Small intestine (tissue), 7 donors: ENCODE measurements at regions not wholly inside any gene's neighbourhood (a gene's known extent, or its start where the extent isn't known, plus 50 kb on each side); places are given as distances from the start of the nearest gene placed in this dataset.

Source experiments
- DNase-seq, 2 donors: peaks; one replicate each; pipeline versions ENCODE4 v3.0.0 to v3.0.0-alpha.2; 2013
- FAIRE-seq: peaks from 2 replicates; lab custom pipeline; 2012; peaks lifted over from hg19 to GRCh38; lab: Jason Lieb, UNC
- H3K27ac ChIP-seq, 3 donors: one replicate each; pipeline ENCODE4 v1.5.1; 2013; ENCODE audit warnings: low read length in 2 of 3, mild to moderate bottlenecking in 2 of 3, control low read depth in 1 of 3, inconsistent platforms in 1 of 3, low read depth in 1 of 3, moderate library complexity in 1 of 3
- H3K27me3 ChIP-seq, 3 donors: one replicate each; pipeline ENCODE4 v1.6.1; 2013; ENCODE audit warnings: low read length in 3 of 3, inconsistent platforms in 1 of 3; ENCODE audit not compliant: control insufficient read depth in 3 of 3, insufficient read depth in 3 of 3
- H3K36me3 ChIP-seq, 3 donors: one replicate each; pipeline ENCODE4 v1.6.1; 2013; ENCODE audit warnings: low read length in 3 of 3, inconsistent platforms in 1 of 3, low read depth in 1 of 3, mild to moderate bottlenecking in 1 of 3, moderate library complexity in 1 of 3; ENCODE audit not compliant: control insufficient read depth in 3 of 3, insufficient read depth in 2 of 3
- H3K4me1 ChIP-seq, 3 donors: one replicate each; pipeline ENCODE4 v1.6.1; 2013; ENCODE audit warnings: low read length in 2 of 3, inconsistent platforms in 1 of 3, low read depth in 1 of 3, mild to moderate bottlenecking in 1 of 3, moderate library complexity in 1 of 3; ENCODE audit not compliant: control insufficient read depth in 3 of 3, insufficient read depth in 2 of 3
- H3K4me3 ChIP-seq, 3 donors: one replicate each; pipeline ENCODE4 v1.5.1; 2013; ENCODE audit warnings: low read length in 3 of 3, control low read depth in 1 of 3, inconsistent platforms in 1 of 3, low read depth in 1 of 3, mild to moderate bottlenecking in 1 of 3, moderate library complexity in 1 of 3
- H3K9me3 ChIP-seq, 2 donors: one replicate each; pipeline ENCODE4 v1.6.1; 2013; ENCODE audit warnings: low read depth in 1 of 2, low read length in 1 of 2; ENCODE audit not compliant: control insufficient read depth in 2 of 2, insufficient read depth in 1 of 2
- WGBS, 3 donors: extraction: QIAGEN DNeasy Blood & Tissue Kit; methylation state at CpG; one replicate each; pipeline ENCODE4 v1.1.7; 2013; 5-methylcytosine and 5-hydroxymethylcytosine counted together
- donor health status: healthy with polysubstance abuse.
- donor health status: control.
- donor health status: control.
- donor health status: Bipolar disorder and iron deficiency.
- donor health status: healthy.

- H3K4me1 ChIP-seq, result no peaks in the 10 kb centered on the region
- DNase-seq, result no peak
- H3K36me3 ChIP-seq, result no peaks in the 10 kb centered on the region
- no peak overlapping the region for H3K4me3 ChIP-seq
- H3K27me3 ChIP-seq, result no peaks in the 10 kb centered on the region
- H3K27ac ChIP-seq, result no peak overlapping the region
- WGBS, 3 donors, result 92 to 97% (median 92%) methylated on average over 3 of the region's 3 CpGs
- FAIRE-seq, result no peak
- H3K9me3 ChIP-seq, result no peaks in the 10 kb centered on the region
Measured at GRCh38 chr2:51534166-51534565, 502.2 kb upstream of the NRXN1 start.

- Histone ChIP-seq H3K27me3 (no peaks in the 10 kb centered on the region), H3K4me1 (no peaks in the 10 kb centered on the region), H3K9me3 (no peaks in the 10 kb centered on the region), H3K36me3 (no peaks in the 10 kb centered on the region), H3K27ac (no peak overlapping the region), H3K4me3 (no peak overlapping the region)
- DNase-seq, result no peak
- no peak for FAIRE-seq
- WGBS, 3 donors, result 81 to 94% (median 91%) methylated on average over 3 of the region's 3 CpGs
Measured at GRCh38 chr2:51528156-51528555, 496.2 kb upstream of the NRXN1 start.

GRCh38 chr2:51526766-51527165, 494.8 kb upstream of the NRXN1 start:
- no peaks in the 10 kb centered on the region for H3K4me1 ChIP-seq
- FAIRE-seq, result no peak

DNA sequence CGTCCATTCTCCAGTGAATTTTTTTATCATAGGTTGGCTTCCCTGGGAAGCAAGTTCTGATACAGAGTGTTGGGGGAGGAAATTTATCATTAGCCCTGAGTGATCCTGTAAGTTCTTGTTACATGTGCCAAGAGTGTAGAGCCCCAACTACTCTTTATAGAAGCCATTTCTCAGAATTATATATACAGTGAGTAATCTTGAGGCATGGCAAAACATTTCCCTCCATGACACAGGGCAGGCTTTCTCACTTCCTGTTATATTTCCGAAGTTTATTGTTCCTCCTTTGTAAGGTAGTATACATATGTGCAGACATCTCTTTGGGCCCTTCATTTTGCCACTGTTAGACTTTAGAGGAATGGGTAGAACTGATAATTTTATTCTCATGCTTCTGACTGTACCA, 484.7 kb upstream of the NRXN1 start:
- no peaks in the 10 kb centered on the region for H3K4me1 ChIP-seq
- 70% methylated on average over 2 of the region's 2 CpGs for whole genome bisulfite sequencing, 3 donors
- no peaks in the 10 kb centered on the region for H3K9me3 ChIP-seq
- DNase-seq (no peak), FAIRE-seq (no peak)
- no peak overlapping the region for H3K27ac ChIP-seq
- no peaks in the 10 kb centered on the region for H3K27me3 ChIP-seq
- H3K36me3 ChIP-seq, result no peaks in the 10 kb centered on the region
- no peak overlapping the region for H3K4me3 ChIP-seq

More at GRCh38 chr2:51526766-51527165, 494.8 kb upstream of the NRXN1 start:
- WGBS, 3 donors, result 58 to 82% (median 60%) methylated on average over 2 of the region's 2 CpGs
- Histone ChIP-seq H3K36me3 (no peaks in the 10 kb centered on the region), H3K27ac (no peak overlapping the region), H3K27me3 (no peaks in the 10 kb centered on the region), H3K9me3 (no peaks in the 10 kb centered on the region), H3K4me3 (no peak overlapping the region)
- DNase-seq, result no peak

GRCh38 chr2:51511002-51511401, 479.1 kb upstream of the NRXN1 start:
- Histone ChIP-seq H3K4me1 (no peaks in the 10 kb centered on the region), H3K4me3 (no peak overlapping the region), H3K27me3 (no peaks in the 10 kb centered on the region), H3K9me3 (no peaks in the 10 kb centered on the region), H3K27ac (no peak overlapping the region), H3K36me3 (no peaks in the 10 kb centered on the region)
- 61 to 84% (median 84%) methylated on average over 4 of the region's 4 CpGs for WGBS, 3 donors
- DNase-seq, result no peak
- FAIRE-seq, result no peak

DNA sequence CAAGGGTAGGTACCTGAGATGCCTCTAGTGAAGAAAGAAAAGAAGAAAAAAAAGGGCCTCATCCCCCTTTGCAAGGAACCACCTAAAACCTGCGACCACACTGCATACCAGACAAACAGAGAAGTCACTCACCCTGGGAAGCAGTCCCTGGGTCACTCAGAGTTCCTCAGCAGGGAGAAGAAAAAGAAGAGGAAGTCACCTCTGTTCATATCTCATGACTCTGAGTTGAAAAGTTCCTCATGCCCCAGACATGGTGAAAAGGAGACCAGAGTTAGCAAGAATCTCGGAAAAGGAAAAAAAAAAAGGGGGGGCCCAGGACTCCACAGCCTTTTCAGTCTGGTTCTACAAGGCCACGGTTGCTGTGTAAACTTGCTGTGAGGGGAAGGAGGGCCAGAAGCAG, 478.4 kb upstream of the NRXN1 start:
- Histone ChIP-seq H3K27ac (no peak overlapping the region), H3K27me3 (no peaks in the 10 kb centered on the region), H3K4me1 (no peaks in the 10 kb centered on the region), H3K4me3 (no peak overlapping the region), H3K9me3 (no peaks in the 10 kb centered on the region), H3K36me3 (no peaks in the 10 kb centered on the region)
- 52 to 66% (median 54%) methylated on average over 3 of the region's 3 CpGs for WGBS, 3 donors
- FAIRE-seq (no peak), DNase-seq (no peak)

DNA sequence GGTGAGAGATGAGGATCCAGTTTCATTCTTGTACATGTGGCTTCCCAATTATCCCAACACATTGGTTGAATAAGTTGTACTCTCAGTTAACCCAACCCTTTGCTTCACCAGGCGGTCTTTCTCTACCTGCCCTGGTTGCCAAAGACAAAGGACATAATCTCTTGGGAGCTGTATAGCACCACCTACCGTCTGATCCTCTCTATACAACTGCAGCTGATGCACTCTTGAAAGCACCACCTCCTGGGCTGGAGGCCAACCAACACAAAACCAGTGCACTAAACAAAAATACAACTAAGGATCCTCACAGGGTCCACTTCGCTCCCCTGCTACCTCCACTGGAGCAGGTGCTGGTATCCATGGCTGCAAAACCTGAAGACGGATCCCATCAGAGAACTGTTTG, 473.6 kb upstream of the NRXN1 start:
- Histone ChIP-seq H3K27ac (no peak overlapping the region), H3K27me3 (no peaks in the 10 kb centered on the region), H3K9me3 (peaks cover 0 to 6% of the 10 kb centered on the region in 2 donors), H3K4me1 (no peaks in the 10 kb centered on the region), H3K36me3 (no peaks in the 10 kb centered on the region), H3K4me3 (no peak overlapping the region)
- FAIRE-seq (no peak), DNase-seq (no peak)
- WGBS, 3 donors, result 73 to 83% (median 73%) methylated on average over 4 of the region's 4 CpGs

DNA sequence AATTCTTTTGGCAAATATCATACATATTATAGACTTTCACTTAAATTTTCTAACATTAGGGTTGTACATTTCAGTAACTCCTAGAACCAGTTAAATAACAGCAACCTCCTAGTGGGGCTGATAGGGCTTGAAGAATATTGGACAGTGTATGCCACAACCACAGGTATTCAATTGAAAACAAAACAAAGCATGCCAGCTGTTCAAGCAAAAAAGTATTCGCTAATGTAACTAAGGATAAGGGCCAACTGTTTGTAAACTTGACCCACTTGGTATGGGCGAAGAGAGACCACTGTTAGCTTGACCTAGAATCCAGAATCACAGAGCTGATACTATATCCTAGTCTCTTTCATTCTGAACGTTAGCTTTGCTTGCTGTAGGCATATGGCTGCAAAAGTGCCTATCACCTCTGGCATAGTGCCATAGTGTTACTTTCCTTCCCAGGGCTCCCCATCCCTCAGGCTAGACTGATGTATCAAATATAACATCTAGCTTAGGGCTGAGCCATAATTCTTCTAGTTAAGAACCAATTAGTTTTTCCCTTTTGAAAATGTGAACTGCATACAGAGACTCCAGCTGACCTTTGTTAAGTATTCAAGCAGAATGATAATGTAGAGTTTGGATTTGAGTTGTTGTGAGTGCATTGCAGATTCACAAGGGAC, 458.8 kb upstream of the NRXN1 start:
- Histone ChIP-seq H3K27ac (no peak overlapping the region), H3K36me3 (no peaks in the 10 kb centered on the region), H3K4me1 (no peaks in the 10 kb centered on the region), H3K4me3 (no peak overlapping the region), H3K9me3 (no peaks in the 10 kb centered on the region), H3K27me3 (no peaks in the 10 kb centered on the region)
- 55 to 71% (median 70%) methylated on average over 3 of the region's 3 CpGs for WGBS, 3 donors
- DNase-seq (no peak), FAIRE-seq (no peak)

GRCh38 chr2:51484605-51485004, 452.7 kb upstream of the NRXN1 start:
- Histone ChIP-seq H3K27me3 (no peaks in the 10 kb centered on the region), H3K4me3 (no peak overlapping the region), H3K4me1 (no peaks in the 10 kb centered on the region), H3K9me3 (no peaks in the 10 kb centered on the region), H3K27ac (no peak overlapping the region), H3K36me3 (no peaks in the 10 kb centered on the region)
- DNase-seq (no peak), FAIRE-seq (no peak)
- WGBS, 3 donors, result 71 to 85% (median 81%) methylated on average over 2 of the region's 2 CpGs
